Tibial nerve (tissue), 4 donors: ENCODE measurements at regions not wholly inside any gene's neighbourhood (a gene's known extent, or its start where the extent isn't known, plus 50 kb on each side); places are given as distances from the start of the nearest gene placed in this dataset.

ENCODE experiments used
- DNase-seq, 2 donors: peaks; one replicate each; pipeline ENCODE4 v3.0.0-alpha.2; 2019; ENCODE audit warnings: low spot score in 2 of 2
- H3K27ac ChIP-seq, 4 donors: fragments of 200-600 bp; sonication (generic) in 3 of 4; one replicate each; pipeline ENCODE4 v1.5.1; 2017 to 2019; ENCODE audit warnings: mild to moderate bottlenecking in 1 of 4
- H3K27me3 ChIP-seq, 2 donors: fragments of 200-600 bp; sonication (generic) in 1 of 2; one replicate each; pipeline versions ENCODE4 v1.5.1 to v1.6.0; 2017 to 2019
- H3K36me3 ChIP-seq, 3 donors: fragments of 200-600 bp; sonication (generic); one replicate each; pipeline ENCODE4 v1.5.1; 2018 to 2019
- H3K4me1 ChIP-seq, 4 donors: fragments of 200-600 bp; sonication (generic) in 3 of 4; one replicate each; pipeline ENCODE4 v1.5.1; 2017 to 2019
- H3K4me3 ChIP-seq, 4 donors: fragments of 200-600 bp; sonication (generic) in 3 of 4; one replicate each; pipeline ENCODE4 v1.5.1; 2017 to 2019; ENCODE audit warnings: mild to moderate bottlenecking in 1 of 4, moderate library complexity in 1 of 4
- H3K9me3 ChIP-seq, 4 donors: fragments of 200-600 bp; sonication (generic) in 3 of 4; one replicate each; pipeline ENCODE4 v1.5.1; 2017 to 2019
- EP300 ChIP-seq, 2 donors: sonication (generic); formaldehyde crosslinking; IDR thresholded peaks; one replicate each; pipeline ENCODE4 v1.6.1; 2017; ENCODE audit warnings: antibody characterized with exemption in 2 of 2, mild to moderate bottlenecking in 1 of 2
- POLR2A ChIP-seq, 2 donors: fragments of 450-650 bp; IDR thresholded peaks; one replicate each; pipeline ENCODE4 v1.6.1; 2017; ENCODE audit warnings: antibody characterized with exemption in 2 of 2, mild to moderate bottlenecking in 2 of 2, moderate library complexity in 2 of 2
- WGBS, 2 donors: methylation state at CpG; one replicate each; pipeline ENCODE4 v1.1.5; 2018; 5-methylcytosine and 5-hydroxymethylcytosine counted together
- TF ChIP-seq, protein P1 (sequence below), 5 experiments: fragments of 200-600 bp in 3 of 5; fragments of 450-650 bp in 2 of 5; sonication (generic) in 3 of 5; IDR thresholded peaks; one replicate each; pipeline ENCODE4 v1.5.1; 2016 to 2019; ENCODE audit warnings: antibody characterized with exemption in 5 of 5, mild to moderate bottlenecking in 3 of 5, moderate library complexity in 2 of 5

GRCh38 chr11:115083144-115083806, 404.9 kb downstream of the NXPE2 start:
- Histone ChIP-seq H3K27ac (no peak overlapping the region), H3K9me3 (no peaks in the 10 kb centered on the region), H3K27me3 (no peaks in the 10 kb centered on the region), H3K4me1 (no peaks in the 10 kb centered on the region), H3K4me3 (no peak overlapping the region), H3K36me3 (no peaks in the 10 kb centered on the region)
- no peak for DNase-seq
- WGBS, 2 donors: 71 to 74% methylated on average over 13 of the region's 13 CpGs
- TF ChIP-seq, protein P1, sequence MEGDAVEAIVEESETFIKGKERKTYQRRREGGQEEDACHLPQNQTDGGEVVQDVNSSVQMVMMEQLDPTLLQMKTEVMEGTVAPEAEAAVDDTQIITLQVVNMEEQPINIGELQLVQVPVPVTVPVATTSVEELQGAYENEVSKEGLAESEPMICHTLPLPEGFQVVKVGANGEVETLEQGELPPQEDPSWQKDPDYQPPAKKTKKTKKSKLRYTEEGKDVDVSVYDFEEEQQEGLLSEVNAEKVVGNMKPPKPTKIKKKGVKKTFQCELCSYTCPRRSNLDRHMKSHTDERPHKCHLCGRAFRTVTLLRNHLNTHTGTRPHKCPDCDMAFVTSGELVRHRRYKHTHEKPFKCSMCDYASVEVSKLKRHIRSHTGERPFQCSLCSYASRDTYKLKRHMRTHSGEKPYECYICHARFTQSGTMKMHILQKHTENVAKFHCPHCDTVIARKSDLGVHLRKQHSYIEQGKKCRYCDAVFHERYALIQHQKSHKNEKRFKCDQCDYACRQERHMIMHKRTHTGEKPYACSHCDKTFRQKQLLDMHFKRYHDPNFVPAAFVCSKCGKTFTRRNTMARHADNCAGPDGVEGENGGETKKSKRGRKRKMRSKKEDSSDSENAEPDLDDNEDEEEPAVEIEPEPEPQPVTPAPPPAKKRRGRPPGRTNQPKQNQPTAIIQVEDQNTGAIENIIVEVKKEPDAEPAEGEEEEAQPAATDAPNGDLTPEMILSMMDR (IDR thresholded peaks at IDR 0.05): no peak
- TF ChIP-seq EP300 (IDR thresholded peaks at IDR 0.05): no peak

- TF ChIP-seq, protein P1 (IDR thresholded peaks at IDR 0.05): no peak
- TF ChIP-seq EP300 (IDR thresholded peaks at IDR 0.05) (no peak), POLR2A (IDR thresholded peaks at IDR 0.05) (no peak)
- no peak overlapping the region for H3K4me3 ChIP-seq
- H3K4me1 ChIP-seq: no peaks in the 10 kb centered on the region
- DNase-seq: no peak
- no peaks in the 10 kb centered on the region for H3K27me3 ChIP-seq
- no peak overlapping the region for H3K27ac ChIP-seq
- WGBS, 2 donors: 84 to 88% methylated on average over 4 of the region's 4 CpGs
- no peaks in the 10 kb centered on the region for H3K36me3 ChIP-seq
- H3K9me3 ChIP-seq: no peaks in the 10 kb centered on the region
These were observed 405.9 kb downstream of the NXPE2 start for GRCh38 chr11:115084231-115084630.

- WGBS, 2 donors: 41 to 42% methylated on average over 5 of the region's 5 CpGs
- DNase-seq: no peak
These were observed 407.3 kb downstream of the NXPE2 start for GRCh38 chr11:115085461-115086210.

GRCh38 chr11:115087791-115088190, 409.5 kb downstream of the NXPE2 start:
- DNase-seq: no peak
- 84 to 95% methylated on average over 2 of the region's 2 CpGs for WGBS, 2 donors
- no peak for TF ChIP-seq POLR2A (IDR thresholded peaks at IDR 0.05)
- TF ChIP-seq EP300 (IDR thresholded peaks at IDR 0.05): no peak
- TF ChIP-seq, protein P1 (IDR thresholded peaks at IDR 0.05): no peak

More at GRCh38 chr11:115085461-115086210, 407.3 kb downstream of the NXPE2 start:
- TF ChIP-seq POLR2A (IDR thresholded peaks at IDR 0.05) (no peak), EP300 (IDR thresholded peaks at IDR 0.05) (no peak)
- TF ChIP-seq, protein P1 (IDR thresholded peaks at IDR 0.05): no peak
- Histone ChIP-seq H3K4me1 (no peaks in the 10 kb centered on the region), H3K4me3 (no peak overlapping the region), H3K36me3 (no peaks in the 10 kb centered on the region), H3K27me3 (no peaks in the 10 kb centered on the region), H3K9me3 (no peaks in the 10 kb centered on the region), H3K27ac (no peak overlapping the region)

DNA sequence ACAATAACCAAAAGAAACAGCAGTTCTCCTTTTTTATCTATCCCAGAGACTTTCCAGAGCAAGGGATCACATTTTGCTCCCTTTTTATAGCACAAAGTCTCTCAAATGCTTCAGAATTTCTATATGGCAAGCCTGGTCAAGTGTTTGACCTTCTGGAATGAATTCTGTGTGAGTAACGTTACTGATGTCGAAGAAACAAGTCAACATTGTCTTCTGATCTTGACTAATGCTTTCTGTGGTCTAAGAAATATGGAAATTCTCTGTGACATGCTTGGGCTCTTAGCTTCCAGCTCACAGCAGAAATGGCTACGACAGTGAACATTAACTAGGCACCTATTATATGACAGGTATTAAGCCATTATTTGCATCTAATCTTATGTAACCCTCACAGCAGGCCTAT, 411.7 kb downstream of the CADM1 start:
- no peak for DNase-seq
- WGBS, 2 donors: 32 to 56% methylated on average over 3 of the region's 3 CpGs
- TF ChIP-seq, protein P1 (IDR thresholded peaks at IDR 0.05): no peak
- TF ChIP-seq POLR2A (IDR thresholded peaks at IDR 0.05): no peak
- TF ChIP-seq EP300 (IDR thresholded peaks at IDR 0.05): no peak

More at GRCh38 chr11:115087791-115088190, 409.5 kb downstream of the NXPE2 start:
- Histone ChIP-seq H3K27ac (no peak overlapping the region), H3K9me3 (no peaks in the 10 kb centered on the region), H3K4me3 (no peak overlapping the region), H3K4me1 (no peaks in the 10 kb centered on the region), H3K27me3 (no peaks in the 10 kb centered on the region), H3K36me3 (no peaks in the 10 kb centered on the region)

More for the DNA sequence above, 411.7 kb downstream of the CADM1 start:
- H3K36me3 ChIP-seq: no peaks in the 10 kb centered on the region
- no peaks in the 10 kb centered on the region for H3K9me3 ChIP-seq
- no peaks in the 10 kb centered on the region for H3K27me3 ChIP-seq
- no peaks in the 10 kb centered on the region for H3K4me1 ChIP-seq
- no peak overlapping the region for H3K27ac ChIP-seq
- no peak overlapping the region for H3K4me3 ChIP-seq
